ENCODE measurements at regions not wholly inside any gene's neighbourhood (a gene's known extent, or its start where the extent isn't known, plus 50 kb on each side); places are given as distances from the start of the nearest gene placed in this dataset.
"Not testable (repeated sequence)": the region's sequence is repeated elsewhere in the genome, so short reads cannot be mapped to it uniquely, and the experiment has no call there.

DNA sequence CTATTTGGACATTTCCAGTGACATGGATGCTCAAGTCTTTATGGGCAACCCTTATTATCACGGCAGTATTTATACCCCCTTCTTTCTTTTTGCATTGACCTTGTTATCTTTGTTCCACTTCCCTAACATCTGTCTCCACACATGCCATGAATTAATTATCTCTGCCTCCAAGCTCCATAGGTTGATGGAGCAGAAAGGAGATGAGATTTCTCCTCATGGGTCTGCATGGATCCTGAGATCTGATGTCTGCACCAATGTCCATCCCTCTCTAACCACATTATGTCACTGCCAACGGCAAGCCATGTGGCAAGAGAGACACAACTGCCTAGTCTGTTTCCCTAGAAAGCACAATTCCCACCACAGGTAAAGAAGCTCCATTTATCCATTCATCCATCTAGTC, 416.8 kb upstream of the ASIC2 start:
- DNase-seq: no peak

DNA sequence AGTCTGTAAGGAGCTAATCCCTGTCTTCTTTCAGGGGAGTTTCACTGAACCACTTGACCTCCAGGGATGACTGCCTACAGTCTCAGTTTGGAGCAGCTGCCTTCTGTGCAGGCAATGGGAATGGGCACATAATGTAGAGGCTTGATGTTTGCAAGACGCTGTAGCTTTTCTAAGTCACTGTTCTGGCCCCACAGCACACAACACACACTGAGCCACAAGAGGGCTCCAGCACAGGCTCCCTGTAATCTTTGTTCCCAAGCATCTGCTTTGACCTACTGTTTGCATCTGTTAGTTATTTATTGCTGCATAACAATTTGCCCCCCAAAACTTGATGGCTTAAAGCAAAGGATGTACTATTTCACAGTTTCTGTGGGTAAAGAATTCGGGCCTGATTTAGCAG, 419.0 kb upstream of the ASIC2 start:
- no peak for DNase-seq

DNA sequence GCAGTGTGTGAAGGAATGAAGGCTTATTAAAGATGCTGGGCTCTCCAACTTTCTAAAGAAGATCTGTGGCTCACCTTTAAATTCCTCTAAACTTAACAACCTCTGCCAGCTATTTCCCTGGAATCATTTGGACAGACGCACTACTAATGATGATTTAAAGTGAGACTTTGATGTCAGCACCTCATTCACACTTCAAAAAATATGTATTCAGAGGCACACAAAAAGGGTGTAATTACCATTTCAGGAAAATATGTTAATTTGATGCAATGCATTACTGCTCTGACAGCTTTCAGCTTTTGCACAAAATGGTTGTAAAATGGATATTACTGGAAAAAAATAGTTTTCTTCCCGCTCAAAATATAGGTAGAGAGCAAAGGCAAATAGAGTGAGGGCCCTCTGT, 423.9 kb upstream of the ASIC2 start:
- DNase-seq: no peak

DNA sequence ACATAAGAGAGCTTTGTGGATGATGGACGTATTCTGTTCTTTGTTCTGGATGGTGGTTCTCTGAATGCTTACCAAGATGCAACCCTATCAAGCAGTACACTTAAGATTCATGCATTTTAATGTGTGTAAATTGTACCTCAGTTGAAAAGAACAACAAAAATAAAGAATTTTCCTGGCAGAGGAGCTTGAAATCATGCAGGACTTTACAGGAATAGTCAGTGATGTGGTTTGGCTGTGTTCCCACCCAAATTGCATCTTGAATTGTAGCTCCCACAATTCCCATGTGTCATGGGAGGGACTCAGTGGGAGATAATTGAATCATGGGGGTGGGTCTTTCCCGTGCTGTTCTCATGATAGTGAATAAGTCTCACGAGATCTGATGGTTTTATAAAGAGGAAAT, 430.6 kb upstream of the ASIC2 start:
- not testable (repeated sequence) for DNase-seq

DNA sequence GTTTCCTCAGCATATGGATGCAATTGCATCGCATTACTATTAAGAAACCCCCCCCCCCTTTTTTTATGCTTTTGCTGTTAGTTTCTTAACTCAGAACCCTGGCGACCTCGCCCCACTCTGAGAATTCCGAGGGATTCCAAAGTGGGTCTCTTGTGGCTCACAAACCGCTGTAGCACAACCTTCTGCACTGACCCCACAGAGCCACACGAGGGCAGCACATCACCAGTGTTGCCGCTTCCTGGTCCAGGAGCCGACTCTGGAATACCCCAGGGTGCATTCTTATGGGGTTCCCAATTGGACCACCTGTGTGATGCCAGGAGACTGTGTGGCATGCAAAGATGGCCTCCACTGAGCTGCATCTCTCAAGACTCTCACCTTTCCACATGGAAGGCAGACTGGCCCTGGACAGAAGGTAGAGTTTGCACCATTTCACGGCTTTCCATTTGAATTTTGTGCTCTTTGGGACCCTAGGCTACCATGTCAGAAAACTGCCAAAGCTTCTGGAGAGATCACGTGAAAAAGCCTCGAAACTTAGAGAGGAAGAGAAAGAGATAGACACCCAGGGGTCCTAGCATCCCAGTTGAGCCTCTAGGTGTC, 432.7 kb upstream of the ASIC2 start:
- DNase-seq: peak in 1 of 2 experiments; percentile 5

DNA sequence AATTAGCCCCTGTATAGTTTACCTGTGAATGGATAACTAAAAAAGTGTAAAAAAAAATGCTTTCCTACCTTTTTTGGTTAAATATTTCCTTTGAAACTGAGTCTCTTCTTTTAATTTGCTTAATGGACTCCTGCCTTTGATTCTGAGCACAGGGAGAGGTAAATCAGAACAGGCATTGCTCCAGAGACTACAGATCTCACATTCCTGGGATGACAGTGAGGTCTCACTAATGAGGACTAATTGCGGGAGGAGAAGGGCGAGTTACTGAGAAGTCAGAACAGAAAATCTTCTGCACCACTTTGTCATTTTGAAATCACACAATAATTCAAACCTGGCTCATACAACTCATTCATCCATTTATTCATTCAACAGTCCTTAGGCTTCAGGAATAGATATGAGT, 437.0 kb upstream of the ASIC2 start:
- DNase-seq: no peak

DNA sequence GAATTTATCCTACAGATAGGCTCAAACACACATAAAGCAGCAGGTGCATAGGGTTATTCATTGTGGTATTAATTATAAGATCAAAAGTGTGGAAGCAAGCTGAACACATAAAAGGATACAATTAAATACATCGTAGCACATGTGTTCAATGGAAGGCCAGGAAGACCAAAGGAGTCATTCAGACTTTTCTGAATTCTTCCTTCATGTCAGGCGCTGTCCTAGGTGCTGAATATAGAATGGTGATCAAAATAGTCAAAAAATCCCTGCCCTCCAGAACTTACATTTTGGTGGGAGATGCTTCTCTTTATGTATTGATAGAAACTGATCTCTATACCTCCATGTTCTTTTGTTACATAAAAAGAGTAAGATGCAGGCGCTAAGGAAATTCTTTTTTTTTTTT, 439.0 kb upstream of the ASIC2 start:
- no peak for DNase-seq

DNA sequence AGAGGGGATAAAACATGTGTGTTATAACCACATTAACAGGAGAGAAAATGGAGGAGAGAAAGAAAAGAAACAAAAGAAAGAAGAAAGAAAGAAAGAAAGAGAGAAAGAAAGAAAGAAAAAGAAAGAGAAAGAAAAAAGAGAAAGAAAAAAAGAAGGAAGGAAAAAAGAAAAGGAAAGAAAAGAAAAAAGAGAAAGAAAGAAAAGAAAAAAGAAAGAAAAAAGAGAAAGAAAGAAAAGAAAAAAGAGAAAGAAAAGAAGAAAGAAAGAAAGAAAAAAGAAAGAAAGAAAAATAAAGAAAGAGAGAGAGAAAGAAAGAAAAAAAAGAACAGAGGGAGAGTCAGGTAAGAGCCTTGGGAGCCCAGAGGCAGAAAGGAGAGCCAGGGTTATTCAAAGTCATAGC, 446.6 kb upstream of the ASIC2 start:
- no peak for DNase-seq

DNA sequence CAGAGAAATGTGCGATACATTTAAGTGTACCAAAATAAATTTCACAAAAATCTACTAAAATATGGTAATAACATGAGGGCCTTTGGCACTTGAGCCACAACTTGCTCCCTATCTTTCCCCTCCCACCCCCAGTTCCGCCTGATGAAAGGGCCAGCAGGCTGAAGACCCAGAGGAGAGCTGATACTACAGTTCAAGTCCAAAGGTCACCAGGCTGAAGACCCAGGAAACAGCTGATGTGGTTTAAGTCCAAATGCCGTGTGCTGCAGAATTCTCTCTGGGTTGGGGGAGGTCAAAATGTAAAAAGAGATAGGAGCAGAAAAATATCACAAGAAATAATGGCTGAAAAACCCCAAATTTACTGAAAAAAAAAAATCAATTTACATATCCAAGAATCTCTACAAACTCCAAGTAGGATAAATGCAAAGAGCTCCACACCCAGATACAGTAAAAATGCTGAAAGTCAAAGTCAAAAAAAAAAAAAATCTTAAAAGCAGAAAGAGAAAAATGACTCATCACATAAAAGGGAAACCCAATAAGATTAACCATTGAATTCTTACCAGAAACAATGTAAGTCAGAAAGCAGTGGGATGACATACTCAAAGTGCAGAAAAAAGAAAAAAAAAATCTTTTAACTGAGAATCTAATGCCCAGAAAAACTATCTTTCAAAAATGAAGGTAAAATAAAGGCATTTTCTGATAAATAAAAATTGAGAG, 452.1 kb upstream of the ASIC2 start:
- no peak for DNase-seq

DNA sequence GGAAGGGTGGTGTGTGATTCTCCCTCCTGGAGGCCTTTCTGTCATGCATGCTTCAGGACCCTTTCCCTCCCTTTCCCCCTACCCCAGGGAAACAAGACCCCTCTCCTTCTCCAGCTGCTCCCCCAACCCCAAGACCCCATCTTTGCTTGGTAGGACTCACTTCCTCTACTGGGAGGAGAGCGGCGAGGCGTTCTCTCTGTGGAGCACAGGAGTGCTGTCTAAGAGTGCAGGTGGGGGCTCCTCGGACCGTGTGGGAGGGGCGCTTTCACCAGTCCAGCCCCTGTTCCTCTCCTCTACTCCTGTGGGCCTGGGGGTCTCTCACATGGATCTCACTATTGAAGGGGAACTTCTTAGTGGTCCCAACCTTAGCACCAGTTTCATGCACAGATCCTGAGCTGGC, 456.1 kb upstream of the ASIC2 start:
- no peak for DNase-seq

DNA sequence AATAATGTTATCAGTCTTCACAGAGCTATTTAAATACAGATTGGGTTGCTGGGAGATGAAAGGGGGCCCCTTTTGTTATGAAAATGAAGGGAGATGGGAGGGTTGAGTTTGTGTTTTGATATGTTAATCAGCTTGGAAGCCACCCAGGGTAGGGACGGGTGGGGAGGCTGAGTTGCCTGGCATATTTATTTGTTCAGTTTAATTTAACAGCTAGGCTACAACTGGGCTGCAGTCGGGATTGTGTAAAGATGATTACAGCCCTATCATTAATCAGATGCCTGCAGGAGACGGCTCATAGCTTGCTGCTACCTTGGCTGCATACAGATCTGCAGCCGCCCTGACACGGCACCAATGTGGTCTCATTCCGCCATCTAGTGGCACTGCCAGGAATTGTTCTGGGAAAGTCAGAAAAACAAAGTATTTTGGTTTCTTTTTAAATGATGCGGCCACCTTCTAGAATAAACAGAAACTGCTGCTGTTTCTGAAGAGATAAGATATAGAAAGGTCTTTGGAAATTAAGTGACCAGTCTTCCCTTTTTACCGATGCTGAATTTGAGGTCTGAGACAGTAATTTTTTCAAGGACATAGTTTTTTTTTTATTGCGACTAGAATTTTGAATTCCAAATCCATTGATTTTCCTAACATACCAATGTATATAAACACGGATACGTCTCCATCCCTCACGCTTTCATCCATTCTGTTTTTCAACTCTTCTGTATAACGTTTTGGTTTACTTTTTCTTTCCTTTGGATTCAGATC, 458.0 kb upstream of the ASIC2 start:
- peak in 1 of 2 experiments; percentile 28 for DNase-seq

DNA sequence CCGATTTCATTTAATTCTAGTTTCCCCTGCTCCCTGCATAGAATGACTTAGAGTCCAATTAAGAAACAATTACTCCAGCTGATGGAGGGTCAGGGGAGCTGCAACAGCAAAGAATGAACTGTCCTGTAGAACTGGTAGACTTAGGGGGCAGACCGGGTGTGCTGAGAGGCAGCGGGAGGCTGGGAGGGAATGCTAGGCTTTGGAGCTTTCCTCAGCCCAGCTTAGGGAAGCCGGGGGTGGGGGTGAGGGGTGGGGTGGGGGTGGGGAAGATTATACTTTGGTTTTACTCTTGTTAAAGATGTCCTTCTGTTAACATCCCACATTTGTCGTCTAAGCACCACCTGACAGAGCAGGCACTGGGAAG, 458.6 kb upstream of the ASIC2 start:
- DNase-seq: no peak

DNA sequence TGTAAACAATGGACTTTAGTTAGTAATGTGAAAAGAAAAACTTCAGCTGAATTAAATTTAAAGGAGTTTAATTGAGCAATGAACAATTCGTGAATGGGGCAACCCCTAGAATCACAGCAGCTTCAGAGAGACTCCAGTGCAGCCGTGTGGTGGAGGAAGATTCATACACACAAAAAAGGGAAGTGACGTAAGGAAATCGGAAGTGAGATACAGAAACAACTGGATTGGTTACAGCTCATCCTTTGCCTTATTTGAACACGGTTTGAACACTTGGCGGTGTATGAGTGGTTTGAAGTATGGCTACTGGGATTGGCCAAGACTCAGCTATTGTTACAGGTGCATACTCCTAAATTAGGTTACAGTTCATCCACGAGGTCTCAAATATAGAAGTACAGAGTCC, 460.4 kb upstream of the ASIC2 start:
- no peak for DNase-seq

DNA sequence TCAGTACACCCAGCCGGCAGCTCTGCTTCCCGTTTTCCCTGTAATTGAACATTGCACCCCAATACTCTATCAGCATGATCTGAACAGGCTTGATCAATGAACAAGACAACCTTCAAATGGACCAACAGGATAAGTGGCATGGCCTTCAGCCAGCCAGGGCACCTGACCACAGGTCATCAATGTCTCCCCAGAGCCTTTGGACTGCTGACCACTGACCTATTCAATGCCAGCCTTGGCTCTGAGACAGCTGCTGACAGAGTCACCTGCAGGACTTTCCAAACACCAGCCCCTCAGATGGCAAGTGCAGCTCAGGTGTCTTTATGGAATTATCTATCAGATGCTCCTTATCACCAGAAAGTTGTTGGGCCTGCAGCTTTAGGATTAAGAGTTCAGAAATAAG, 462.9 kb upstream of the ASIC2 start:
- DNase-seq: no peak

DNA sequence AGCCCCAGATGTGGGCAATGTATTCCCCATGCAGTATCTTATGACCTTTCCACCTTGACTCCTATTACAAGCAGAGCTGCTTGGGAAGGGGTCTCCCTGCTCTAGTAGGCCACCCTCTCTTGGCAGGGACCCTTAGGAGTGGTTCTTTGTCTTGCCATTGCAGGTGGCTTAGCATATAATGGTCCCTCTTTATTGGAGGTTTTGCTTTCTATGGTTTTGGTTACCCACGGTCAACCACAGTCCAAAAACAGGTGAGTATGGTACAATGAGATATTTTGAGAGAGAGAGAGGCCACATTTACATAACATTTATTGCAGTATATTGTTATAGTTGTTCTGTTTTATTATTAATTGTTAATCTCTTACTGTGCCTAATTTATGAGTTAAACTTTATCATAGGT, 472.8 kb upstream of the ASIC2 start:
- DNase-seq: no peak

DNA sequence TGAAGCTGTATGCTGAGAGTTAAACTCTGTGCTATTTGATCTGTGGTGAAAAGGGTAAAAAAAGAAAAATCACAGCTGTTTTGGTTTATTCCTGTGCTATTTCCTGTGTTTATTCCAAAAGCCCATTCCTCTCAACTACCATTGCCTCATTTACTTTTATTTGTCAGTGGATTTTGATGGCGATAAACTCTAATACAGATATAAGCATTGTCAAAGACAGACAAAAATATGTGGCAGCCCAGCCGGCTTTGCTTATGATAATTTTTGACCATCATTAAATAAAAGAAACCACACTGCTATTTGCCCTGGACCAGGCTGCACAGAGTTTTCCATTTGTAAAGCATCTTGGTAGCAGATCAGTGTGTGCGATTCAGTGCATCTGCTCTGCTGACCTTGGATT, 473.6 kb upstream of the ASIC2 start:
- DNase-seq: no peak

DNA sequence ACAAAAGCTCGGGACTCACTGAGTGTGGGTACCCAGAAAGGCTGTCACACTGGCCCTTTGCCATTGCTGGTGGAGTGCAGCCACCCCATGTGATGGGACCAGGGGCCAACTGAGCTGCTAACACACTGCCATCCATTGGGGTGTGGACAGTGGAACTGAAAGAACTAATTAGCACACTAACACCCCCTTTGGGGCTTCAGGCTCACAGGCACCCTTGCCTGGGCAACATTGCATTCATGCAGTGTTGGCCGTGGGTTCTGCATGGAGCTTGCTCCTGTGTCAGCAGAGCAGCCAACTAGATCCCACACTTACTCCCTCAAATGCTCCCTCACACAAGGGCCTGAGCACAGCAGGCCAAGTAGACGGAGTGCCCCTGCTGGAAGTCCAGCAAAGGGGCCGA, 476.0 kb upstream of the ASIC2 start:
- DNase-seq: no peak

DNA sequence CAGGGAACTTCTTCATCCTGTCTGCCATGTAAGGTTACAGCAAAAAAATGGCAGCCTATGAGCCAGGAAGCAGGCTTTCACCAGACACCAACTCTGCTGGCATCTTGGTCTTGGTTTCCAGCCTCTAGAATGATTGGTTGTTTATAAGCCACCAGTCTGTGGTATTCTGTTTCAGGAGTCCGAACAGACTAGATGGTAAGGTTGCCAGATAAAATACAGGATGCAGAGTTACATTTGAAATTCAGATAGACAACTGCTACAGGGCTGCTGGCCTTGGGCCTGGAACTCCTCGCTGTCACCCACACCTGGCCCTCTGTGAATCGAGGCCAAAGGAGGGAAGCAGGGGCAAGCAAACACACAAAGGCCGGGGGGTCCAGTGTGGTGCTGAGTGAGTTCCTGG, 478.8 kb upstream of the CCL2 start:
- no peak for DNase-seq

DNA sequence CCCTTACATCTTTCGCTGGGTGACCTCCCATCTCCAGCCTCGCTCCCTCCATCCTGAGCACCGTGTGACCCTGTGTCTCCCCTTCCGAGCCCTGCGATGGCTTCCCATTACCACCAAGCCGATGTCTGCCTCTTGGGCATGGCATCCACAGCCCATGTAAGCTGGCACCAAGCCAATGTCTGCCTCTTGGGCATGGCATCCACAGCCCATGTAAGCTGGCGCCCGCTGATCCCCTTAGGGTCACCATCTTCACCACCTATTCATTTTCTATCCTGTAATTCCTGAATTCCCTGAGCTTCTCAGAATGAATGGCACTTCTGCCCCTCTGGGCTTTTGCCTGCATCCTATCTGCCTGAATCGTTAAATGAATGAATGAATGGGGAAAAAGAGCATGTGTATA, 478.2 kb upstream of the CCL2 start:
- DNase-seq: no peak

DNA sequence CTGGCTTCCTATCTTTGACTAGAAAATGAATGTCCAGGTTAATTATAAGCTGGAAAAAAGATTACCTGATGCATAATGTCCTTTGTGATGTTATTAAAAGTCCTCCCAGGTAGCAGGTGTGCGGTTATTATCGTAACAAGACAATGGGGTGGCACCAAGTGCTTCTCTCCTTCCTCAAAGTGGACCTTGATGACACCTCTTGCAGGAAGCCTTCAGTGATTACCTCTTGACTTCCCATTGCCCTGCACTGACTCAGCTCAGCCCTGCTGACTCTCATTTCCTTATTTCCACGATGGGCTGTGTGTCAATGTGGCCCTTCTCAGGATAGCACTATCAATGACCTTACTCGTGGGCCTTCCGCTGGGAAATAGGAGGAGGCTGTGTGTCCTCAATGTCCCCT, 477.4 kb upstream of the CCL2 start:
- no peak for DNase-seq

DNA sequence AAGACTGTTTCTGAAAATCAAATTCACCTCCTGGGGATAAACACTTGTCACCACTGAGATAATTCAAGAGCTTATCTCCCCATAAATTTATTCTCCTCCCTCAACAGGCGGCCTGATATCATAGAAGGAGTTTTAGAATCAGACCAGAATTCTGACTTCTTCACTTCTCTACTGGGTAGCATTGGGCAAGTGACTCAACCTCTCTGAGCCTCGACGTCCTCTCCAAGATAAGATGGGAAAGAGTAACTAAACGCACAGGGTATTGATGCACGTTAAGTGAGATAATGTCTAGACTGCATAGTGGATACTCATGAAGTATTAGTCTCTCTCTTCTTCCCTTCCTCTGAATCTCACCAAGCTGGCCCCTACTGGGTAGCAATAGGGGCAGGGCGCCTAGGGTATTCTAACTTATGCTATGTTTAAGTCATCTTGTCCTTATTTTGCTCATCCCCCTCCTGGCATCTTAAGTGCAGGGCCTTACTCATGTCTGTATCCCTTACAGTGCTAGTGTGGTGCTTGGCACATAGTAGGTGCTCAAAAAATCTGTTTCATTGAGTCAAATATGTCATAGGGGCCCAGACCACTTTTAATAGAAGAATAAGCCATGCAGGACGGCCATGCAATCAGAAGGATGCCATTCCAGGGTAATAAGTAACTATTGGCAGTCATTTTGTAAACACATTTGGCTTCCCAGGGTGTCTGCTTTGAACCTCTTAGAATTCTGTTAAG, 476.4 kb upstream of the CCL2 start:
- DNase-seq: no peak

DNA sequence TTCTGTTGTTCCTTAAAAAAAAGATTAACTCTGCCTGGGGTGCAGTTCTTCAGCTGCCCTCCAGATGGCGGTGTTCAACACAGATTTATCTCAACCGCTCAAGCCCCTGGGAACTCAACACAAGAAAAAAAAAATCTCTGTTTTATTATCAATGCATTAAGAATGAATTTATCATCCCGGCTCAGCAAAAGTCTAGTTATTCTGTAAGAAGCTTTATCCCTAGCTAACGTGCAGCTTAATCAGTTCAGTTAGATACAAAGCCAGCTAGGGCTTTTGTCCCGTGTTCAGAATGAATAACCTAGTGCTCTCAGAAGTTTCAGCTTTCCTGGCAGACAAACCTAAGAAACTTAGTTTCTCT, 475.9 kb upstream of the CCL2 start:
- peak; percentile 18 to 25 for DNase-seq

DNA sequence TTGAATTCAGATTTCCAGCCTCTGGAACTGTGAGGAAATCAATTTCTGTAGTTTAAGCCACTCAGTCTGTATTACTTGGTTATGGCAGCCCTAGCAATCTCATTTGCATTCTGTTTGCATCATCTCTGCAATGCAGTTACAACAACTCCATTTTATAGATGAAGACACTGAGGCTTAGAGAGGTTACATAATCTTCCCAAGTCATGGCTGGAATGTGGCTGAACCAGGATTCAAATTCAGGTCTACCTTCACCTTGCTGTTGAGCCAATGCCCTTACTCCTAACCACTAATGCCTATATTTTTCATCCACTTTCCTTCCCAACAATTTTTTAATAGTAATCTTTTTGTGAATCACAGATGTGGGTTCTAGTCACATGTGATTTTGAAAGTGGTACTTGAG, 469.8 kb upstream of the CCL2 start:
- DNase-seq: no peak

DNA sequence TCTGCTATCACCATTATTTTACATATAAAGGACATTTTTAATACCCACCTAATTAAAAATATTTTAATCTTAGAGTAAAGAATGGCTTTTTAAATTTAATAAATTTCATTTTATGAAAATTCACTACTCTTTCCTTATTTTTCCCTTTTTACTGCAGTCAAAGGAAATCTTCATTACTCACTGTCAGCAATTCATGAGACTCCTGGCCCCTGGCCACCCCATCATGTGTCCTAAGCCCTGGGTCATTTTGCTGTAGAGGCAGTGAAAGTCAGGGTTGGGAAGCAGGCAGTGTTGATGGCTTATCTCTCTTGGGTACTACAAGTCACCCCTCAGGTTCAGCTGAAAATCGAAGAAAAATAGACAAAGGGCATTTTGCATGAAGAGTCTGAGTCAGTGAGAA, 468.6 kb upstream of the CCL2 start:
- no peak for DNase-seq
